Left lobe of liver (tissue), 2 donors: ENCODE measurements at regions not wholly inside any gene's neighbourhood (a gene's known extent, or its start where the extent isn't known, plus 50 kb on each side); places are given as distances from the start of the nearest gene placed in this dataset.

Experiments used
- ATAC-seq: fragments of 200-7000 bp; cut with Tn5 transposase; one replicate; pipeline ENCODE4 v1.9.1; 2020; ENCODE audit warnings: mild to moderate bottlenecking, moderate library complexity
- DNase-seq: peaks from one replicate; pipeline ENCODE4 v3.0.0-alpha.2; 2020; ENCODE audit warnings: low spot score
- donor health status: DM: no; HTN: no; CAD: no; lungs with moderate emphysema.
- donor health status: DM: no; HTN: yes; CAD: no.

DNA sequence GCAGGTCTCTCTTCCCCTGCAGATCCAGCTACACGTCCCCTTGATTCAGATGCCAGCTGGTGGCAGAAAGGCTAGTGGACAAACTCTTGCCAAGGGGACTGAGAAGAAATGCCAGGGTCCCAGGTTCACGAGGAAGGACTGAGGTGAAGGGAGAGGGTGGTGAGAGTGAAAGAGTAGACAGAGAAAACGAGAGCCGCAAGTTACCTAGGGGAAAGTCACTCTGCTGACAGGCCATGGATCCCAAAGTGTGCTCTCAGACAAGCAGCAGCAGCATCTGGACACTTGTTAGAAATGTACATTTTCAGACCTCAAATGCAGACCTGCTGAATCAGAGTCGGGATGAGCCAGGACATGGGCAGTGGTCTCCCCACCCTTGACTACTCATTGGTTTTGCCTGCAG lies 192.3 kb downstream of the FGFR2 start:
- DNase-seq (no peak), ATAC-seq (no peak)

GRCh38 chr10:121406823-121407545 lies 191.3 kb downstream of the FGFR2 start:
- no peak for DNase-seq
- no peak for ATAC-seq

DNA sequence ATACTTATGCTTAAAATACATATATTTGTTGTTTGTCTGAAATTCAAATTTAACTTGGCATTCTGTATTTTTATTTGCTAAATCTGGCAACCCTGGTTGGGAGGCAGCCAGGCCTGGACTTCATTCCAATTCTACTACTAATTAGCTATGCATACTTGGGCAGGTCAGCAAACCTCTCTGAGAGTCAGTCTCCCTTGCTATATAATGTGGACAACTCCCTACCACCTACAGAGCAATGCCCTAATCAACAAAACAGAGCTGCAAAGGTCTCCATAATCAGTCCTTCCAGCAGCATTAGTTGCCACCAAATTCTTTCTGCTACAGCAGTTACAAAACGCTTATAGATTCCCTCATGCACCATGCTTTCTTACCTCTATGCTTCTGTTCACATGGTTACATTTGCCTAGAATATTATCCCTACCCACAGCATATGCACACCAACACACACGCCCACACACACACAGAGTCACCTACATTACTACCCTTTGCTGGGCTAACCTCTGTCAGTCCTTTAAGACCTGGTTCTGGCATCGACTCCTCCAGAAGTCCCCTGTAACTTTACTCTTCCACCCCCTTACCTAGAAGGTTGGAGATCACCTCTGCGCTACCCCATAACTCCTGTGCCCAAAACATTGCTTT lies 188.7 kb downstream of the FGFR2 start:
- DNase-seq: no peak
- no peak for ATAC-seq

GRCh38 chr10:121411004-121411403 lies 187.2 kb downstream of the FGFR2 start:
- DNase-seq (no peak), ATAC-seq (no peak)

DNA sequence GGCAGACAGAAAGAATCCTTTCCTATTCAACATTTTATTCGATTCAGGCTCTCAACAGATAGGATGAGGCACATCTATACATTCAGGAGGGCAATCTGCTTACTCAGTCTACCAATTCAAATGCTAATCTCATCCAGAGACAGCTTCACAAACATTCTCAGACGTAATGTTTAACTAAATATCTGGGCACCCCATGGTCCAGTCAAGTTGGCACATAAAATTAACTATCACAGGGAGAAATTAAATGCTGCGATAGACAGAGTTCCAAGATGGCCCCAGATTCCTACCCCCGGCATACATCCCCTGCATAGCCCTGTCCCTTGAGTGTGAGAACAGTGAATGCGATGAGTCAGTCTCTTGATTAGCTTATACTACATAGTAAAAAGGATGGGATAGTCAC lies 184.3 kb downstream of the FGFR2 start:
- DNase-seq (no peak), ATAC-seq (no peak)

- no peak for ATAC-seq
- DNase-seq: no peak
Measured at GRCh38 chr10:121414366-121415062, 183.7 kb downstream of the FGFR2 start.

- DNase-seq: no peak
Measured at GRCh38 chr10:121415063-121415399, 183.2 kb downstream of the FGFR2 start.

DNA sequence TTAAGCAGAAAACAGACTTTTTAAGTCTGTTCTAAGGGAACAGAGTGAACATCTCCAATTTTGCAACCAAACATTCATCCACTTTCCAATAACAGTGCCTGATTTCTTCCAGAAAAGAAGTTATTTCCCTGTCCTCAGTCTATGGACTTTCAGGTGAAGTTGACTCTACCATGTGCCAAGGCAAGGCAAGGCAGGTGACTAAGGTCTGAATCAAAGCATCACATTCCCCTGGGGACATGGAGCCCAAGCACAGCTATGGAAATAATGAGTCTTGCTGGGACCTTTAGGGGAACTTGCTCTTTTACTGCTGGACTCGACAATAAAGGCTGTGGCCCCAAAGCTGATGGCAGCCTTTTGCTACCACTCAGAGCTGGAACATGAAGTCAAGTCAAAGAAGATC lies 182.2 kb downstream of the FGFR2 start:
- no peak for ATAC-seq
- DNase-seq: no peak

More at GRCh38 chr10:121415063-121415399, 183.2 kb downstream of the FGFR2 start:
- ATAC-seq: no peak

DNA sequence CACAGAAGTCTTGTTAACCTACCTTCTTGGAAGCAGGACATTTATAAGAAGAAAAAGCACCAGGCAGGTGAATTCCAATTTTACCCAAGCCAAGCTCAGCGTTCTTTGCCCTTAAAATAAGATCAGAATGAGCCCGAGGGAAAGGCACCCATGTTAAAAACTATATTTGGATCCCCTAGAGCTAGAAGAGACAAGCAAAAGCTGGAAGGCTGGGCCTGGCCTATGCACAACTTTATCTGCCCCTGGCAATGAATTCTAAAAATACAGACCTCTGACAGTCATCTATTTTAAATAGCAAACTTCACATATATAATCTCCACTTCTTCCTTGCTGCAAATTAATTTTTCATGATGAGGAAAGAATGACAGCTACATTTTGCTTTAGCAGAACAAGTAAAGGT lies 180.9 kb downstream of the FGFR2 start:
- no peak for ATAC-seq

DNA sequence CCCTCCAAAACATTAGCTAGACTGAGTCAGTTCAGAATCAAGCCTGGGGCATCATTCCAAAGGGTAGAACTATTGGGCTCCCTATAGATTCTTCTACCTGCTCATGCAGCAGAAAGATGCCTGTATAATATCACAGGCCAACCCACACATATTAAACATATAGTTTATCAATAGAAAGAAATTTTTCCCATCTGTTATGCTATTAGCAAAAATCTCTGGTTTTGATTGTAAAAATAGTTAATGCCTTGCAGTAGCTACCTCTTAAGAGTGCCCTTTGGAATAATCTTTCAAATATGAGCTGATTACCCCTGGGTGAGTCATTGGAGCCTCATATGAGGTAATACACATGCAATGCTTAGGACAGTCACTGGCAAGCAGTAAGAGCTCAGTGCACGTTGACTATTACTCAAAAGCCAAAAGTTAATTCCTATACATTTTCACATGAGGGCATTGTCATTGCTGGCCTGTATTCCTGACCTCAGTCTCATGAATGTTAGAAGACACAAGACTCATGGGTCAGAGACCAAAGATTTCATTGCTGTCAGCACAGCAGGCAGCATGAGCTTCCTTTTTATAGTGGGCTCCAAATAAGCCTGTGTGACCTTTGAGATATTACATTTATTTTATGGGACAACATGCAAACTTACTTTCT lies 180.0 kb downstream of the FGFR2 start:
- DNase-seq: no peak

More for the DNA sequence above, 180.9 kb downstream of the FGFR2 start:
- DNase-seq: no peak

GRCh38 chr10:121420006-121420405 lies 178.2 kb downstream of the FGFR2 start:
- no peak for ATAC-seq

More for the DNA sequence above, 180.0 kb downstream of the FGFR2 start:
- ATAC-seq: no peak

GRCh38 chr10:121422096-121422495 lies 176.1 kb downstream of the FGFR2 start:
- no peak for ATAC-seq

More at GRCh38 chr10:121420006-121420405, 178.2 kb downstream of the FGFR2 start:
- no peak for DNase-seq

GRCh38 chr10:121425623-121426022 lies 172.6 kb downstream of the FGFR2 start:
- ATAC-seq (no peak), DNase-seq (no peak)

More at GRCh38 chr10:121422096-121422495, 176.1 kb downstream of the FGFR2 start:
- no peak for DNase-seq

DNA sequence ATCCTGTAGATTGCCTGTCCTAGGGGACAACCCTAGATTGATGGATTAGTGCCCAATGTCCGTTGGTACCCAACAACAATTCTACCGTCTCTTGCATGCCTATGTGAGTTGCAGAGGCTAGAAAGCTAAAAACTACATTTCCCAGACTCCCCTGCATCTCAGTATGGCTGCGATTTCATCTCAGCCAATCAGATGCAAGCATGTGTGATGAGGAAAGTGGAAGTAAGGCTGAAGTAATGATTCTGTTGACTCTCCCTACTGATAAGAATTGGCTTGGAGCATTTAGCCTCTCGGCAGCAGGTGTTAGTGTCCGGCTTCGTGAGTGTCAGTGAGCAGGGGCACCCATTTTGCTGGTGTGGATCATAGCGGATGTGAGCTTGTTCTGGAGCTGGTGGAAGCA lies 171.9 kb downstream of the FGFR2 start:
- ATAC-seq: no peak
- DNase-seq: no peak
